DND-41 (cell line): ENCODE measurements at regions not wholly inside any gene's neighbourhood (a gene's known extent, or its start where the extent isn't known, plus 50 kb on each side); places are given as distances from the start of the nearest gene placed in this dataset.

Experiments
- ATAC-seq: fragments of 200-7000 bp; cut with Tn5 transposase; 3 replicates; pipeline ENCODE4 v1.9.1; 2021; ENCODE audit warnings: low read depth; ENCODE audit not compliant: insufficient read depth
- DNase-seq: peaks from one replicate; pipeline ENCODE4 v3.0.0-alpha.2; 2020
- H2AFZ ChIP-seq: 2 replicates; pipeline ENCODE4 v1.6.0; 2012; ENCODE audit warnings: low read depth, low read length
- H3K27ac ChIP-seq: 2 replicates; pipeline ENCODE4 v1.5.1; 2012; ENCODE audit warnings: low read length, inconsistent platforms
- H3K27me3 ChIP-seq: fragments of 200-600 bp; sonication (generic); 2 replicates; pipeline ENCODE4 v1.6.0; 2012; ENCODE audit warnings: low read length, mild to moderate bottlenecking, inconsistent platforms; ENCODE audit not compliant: insufficient read depth, poor library complexity
- H3K36me3 ChIP-seq: 2 replicates; pipeline ENCODE4 v1.5.1; 2012; ENCODE audit warnings: low read length, inconsistent platforms; ENCODE audit not compliant: insufficient read depth
- H3K4me1 ChIP-seq: 2 replicates; pipeline ENCODE4 v1.5.1; 2012; ENCODE audit warnings: mild to moderate bottlenecking, low read length; ENCODE audit not compliant: insufficient read depth
- H3K4me2 ChIP-seq: 2 replicates; pipeline ENCODE4 v1.6.0; 2012; ENCODE audit warnings: mild to moderate bottlenecking, moderate library complexity, low read length, inconsistent platforms; ENCODE audit not compliant: insufficient read depth
- H3K4me3 ChIP-seq, 2 experiments: fragments of 200-600 bp in 1 of 2; shearing (Covaris generic) in 1 of 2; 2 replicates each; pipeline ENCODE4 v1.5.1; 2012 to 2016; ENCODE audit warnings: inconsistent platforms in 2 of 2, low read length in 2 of 2, mild to moderate bottlenecking in 2 of 2, low read depth in 1 of 2, moderate library complexity in 1 of 2
- H3K79me2 ChIP-seq: 2 replicates; pipeline ENCODE4 v1.6.0; 2012; ENCODE audit warnings: low read length, inconsistent platforms; ENCODE audit not compliant: insufficient read depth
- H3K9ac ChIP-seq: 2 replicates; pipeline ENCODE4 v1.6.0; 2012; ENCODE audit warnings: low read depth, mild to moderate bottlenecking, inconsistent platforms, low read length, moderate library complexity
- H3K9me3 ChIP-seq: 2 replicates; pipeline ENCODE4 v1.5.1; 2012; ENCODE audit warnings: low read length, moderate library complexity, mild to moderate bottlenecking, inconsistent platforms; ENCODE audit not compliant: insufficient read depth, severe bottlenecking
- H4K20me1 ChIP-seq: 2 replicates; pipeline ENCODE4 v1.6.0; 2012; ENCODE audit warnings: low read length; ENCODE audit not compliant: insufficient read depth
- EZH2 ChIP-seq: IDR thresholded peaks from 3 replicates; pipeline ENCODE4 v1.6.1; 2012; ENCODE audit warnings: borderline replicate concordance, low read depth, mild to moderate bottlenecking, moderate library complexity, low read length, inconsistent platforms; ENCODE audit not compliant: severe bottlenecking
- TF ChIP-seq, protein P1 (sequence below): IDR thresholded peaks from 2 replicates; pipeline ENCODE4 v1.5.1; 2012; ENCODE audit warnings: borderline replicate concordance, low read length, moderate library complexity, mild to moderate bottlenecking; ENCODE audit not compliant: poor library complexity, severe bottlenecking; ENCODE audit errors: extremely low read depth

DNA sequence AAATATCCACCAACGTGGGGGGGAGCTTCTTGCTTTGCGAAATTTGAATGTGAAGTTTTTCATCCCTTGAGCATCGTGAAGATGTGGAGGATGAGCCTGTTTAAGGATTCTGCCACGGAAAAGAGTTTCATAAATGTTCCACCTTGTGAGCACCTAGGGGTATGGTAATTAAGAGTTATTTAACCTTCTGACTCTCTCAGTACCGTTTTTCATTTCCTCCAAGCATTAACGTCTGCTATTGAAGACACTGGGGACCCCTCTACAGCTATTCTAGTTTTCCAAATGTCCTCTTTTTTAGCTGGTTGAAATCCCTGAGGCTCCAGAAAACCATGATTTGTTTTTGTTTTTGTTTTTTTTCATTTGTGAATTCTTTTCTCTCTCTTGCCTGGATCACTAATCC lies 79.1 kb upstream of the GALNT2 start:
- H3K9ac ChIP-seq: no peak overlapping the region
- H4K20me1 ChIP-seq: no peaks in the 10 kb centered on the region
- DNase-seq (no peak), ATAC-seq (no peak)
- no peaks in the 10 kb centered on the region for H3K27me3 ChIP-seq
- H3K4me3 ChIP-seq: no peak overlapping the region
- TF ChIP-seq EZH2: no peak
- TF ChIP-seq, protein P1, sequence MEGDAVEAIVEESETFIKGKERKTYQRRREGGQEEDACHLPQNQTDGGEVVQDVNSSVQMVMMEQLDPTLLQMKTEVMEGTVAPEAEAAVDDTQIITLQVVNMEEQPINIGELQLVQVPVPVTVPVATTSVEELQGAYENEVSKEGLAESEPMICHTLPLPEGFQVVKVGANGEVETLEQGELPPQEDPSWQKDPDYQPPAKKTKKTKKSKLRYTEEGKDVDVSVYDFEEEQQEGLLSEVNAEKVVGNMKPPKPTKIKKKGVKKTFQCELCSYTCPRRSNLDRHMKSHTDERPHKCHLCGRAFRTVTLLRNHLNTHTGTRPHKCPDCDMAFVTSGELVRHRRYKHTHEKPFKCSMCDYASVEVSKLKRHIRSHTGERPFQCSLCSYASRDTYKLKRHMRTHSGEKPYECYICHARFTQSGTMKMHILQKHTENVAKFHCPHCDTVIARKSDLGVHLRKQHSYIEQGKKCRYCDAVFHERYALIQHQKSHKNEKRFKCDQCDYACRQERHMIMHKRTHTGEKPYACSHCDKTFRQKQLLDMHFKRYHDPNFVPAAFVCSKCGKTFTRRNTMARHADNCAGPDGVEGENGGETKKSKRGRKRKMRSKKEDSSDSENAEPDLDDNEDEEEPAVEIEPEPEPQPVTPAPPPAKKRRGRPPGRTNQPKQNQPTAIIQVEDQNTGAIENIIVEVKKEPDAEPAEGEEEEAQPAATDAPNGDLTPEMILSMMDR: no peak
- H3K36me3 ChIP-seq: no peaks in the 10 kb centered on the region
- H3K4me1 ChIP-seq: no peaks in the 10 kb centered on the region
- no peaks in the 10 kb centered on the region for H3K79me2 ChIP-seq
- H2AFZ ChIP-seq: no peak overlapping the region
- no peak overlapping the region for H3K4me2 ChIP-seq
- no peaks in the 10 kb centered on the region for H3K9me3 ChIP-seq
- no peak overlapping the region for H3K27ac ChIP-seq

DNA sequence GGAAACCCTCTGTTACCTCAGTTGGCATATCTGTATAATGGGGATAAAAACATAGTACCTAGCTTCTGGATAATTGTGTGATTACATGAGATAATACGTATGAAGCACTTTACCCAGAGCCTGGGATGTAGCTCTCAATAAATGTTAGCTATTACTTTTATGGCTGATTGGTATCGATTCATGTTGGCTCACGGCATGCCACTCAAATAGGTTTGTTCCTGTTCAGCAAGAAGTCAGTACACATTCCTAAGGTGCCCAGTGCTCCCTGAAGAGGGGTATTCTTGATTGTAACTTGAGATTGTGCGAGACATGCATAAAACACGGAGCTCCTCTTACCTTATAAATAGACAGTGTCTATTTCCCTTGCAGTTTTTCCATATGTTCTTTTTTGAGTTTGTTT lies 78.5 kb upstream of the GALNT2 start:
- H2AFZ ChIP-seq: no peak overlapping the region
- no peaks in the 10 kb centered on the region for H4K20me1 ChIP-seq
- no peak for ATAC-seq
- H3K27me3 ChIP-seq: no peaks in the 10 kb centered on the region
- no peaks in the 10 kb centered on the region for H3K79me2 ChIP-seq
- H3K4me1 ChIP-seq: no peaks in the 10 kb centered on the region
- no peak overlapping the region for H3K9ac ChIP-seq
- H3K4me2 ChIP-seq: no peak overlapping the region
- H3K27ac ChIP-seq: no peak overlapping the region
- no peak for DNase-seq
- no peaks in the 10 kb centered on the region for H3K36me3 ChIP-seq
- H3K4me3 ChIP-seq: no peak overlapping the region
- H3K9me3 ChIP-seq: no peaks in the 10 kb centered on the region
- TF ChIP-seq, protein P1: no peak
- TF ChIP-seq EZH2: no peak

DNA sequence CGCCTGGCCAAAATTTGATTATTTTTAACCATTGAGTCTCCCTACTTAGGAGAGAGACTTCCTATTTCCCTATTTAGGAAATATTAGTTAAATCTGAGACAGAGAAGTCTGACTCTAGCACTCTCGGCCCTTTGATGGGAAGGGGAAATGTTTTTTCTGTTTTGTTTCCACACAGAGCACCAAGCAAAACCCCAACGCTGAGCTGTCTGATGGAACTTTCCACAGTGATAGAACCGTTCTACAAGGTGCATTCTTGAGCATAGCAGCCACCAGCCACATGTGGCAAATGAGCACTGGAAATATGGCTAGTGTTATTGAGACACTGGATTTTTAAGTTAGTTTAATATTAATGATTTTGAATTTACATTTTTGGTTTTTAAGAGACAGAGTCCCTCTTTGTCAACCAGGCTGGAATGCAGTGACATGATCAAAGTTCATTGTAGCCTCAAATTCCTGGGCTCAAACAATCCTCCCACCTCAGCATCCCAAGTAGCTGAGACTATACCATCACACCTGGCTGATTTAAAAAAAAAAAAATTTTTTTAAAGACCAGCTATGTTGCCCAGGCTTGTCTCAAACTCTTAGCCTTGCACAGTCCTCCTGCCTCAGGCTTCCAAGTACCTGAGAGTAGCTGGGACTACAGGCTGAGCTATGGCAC lies 77.3 kb upstream of the GALNT2 start:
- Histone ChIP-seq H3K27me3 (no peaks in the 10 kb centered on the region), H3K27ac (no peak overlapping the region), H2AFZ (no peak overlapping the region), H3K4me2 (no peak overlapping the region), H3K9ac (no peak overlapping the region), H3K79me2 (no peaks in the 10 kb centered on the region), H3K4me1 (no peaks in the 10 kb centered on the region), H3K4me3 (no peak overlapping the region), H3K36me3 (no peaks in the 10 kb centered on the region), H4K20me1 (no peaks in the 10 kb centered on the region), H3K9me3 (no peaks in the 10 kb centered on the region)
- ATAC-seq: no peak
- no peak for DNase-seq
- TF ChIP-seq EZH2: no peak
- TF ChIP-seq, protein P1: no peak

DNA sequence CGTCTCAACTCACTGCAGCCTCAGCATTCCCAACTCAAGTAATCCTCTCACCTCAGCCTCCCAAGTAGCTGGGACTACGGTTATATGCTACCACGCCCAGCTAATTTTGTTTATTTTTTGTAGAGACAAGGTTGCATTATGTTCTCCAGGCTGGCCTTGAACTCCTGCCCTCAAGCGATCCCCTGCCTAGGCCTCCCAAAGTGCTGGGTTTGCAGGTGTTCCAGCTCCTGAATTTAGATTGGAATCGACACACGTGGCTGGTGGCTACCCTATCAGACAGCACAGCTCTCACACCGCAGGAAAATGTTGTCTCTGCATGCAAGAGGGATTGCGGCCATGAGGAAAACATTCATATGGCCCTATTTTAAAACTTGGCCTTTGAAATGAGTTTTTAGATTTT lies 76.7 kb upstream of the GALNT2 start:
- Histone ChIP-seq H3K27me3 (no peaks in the 10 kb centered on the region), H3K36me3 (no peaks in the 10 kb centered on the region), H2AFZ (no peak overlapping the region), H3K9ac (no peak overlapping the region), H3K4me3 (no peak overlapping the region), H3K79me2 (no peaks in the 10 kb centered on the region), H3K9me3 (no peaks in the 10 kb centered on the region), H3K4me1 (no peaks in the 10 kb centered on the region), H3K4me2 (no peak overlapping the region), H4K20me1 (no peaks in the 10 kb centered on the region), H3K27ac (no peak overlapping the region)
- ATAC-seq (no peak), DNase-seq (no peak)
- no peak for TF ChIP-seq EZH2
- TF ChIP-seq, protein P1: no peak
